HEK293T (cell line): ENCODE measurements at regions not wholly inside any gene's neighbourhood (a gene's known extent, or its start where the extent isn't known, plus 50 kb on each side); places are given as distances from the start of the nearest gene placed in this dataset.

Experiments
- ARNT ChIP-seq: fragments of 450-650 bp; IDR thresholded peaks from 2 replicates; pipeline ENCODE4 v1.6.1; 2017; ENCODE audit warnings: mild to moderate bottlenecking
- BHLHE40 ChIP-seq: fragments of 450-650 bp; IDR thresholded peaks from 2 replicates; pipeline ENCODE4 v1.6.1; 2016; ENCODE audit warnings: mild to moderate bottlenecking, moderate library complexity, borderline replicate concordance
- ELF4 ChIP-seq: fragments of 450-650 bp; IDR thresholded peaks from 2 replicates; pipeline ENCODE4 v1.6.1; 2017; ENCODE audit warnings: antibody characterized with exemption
- FOXA1 ChIP-seq: fragments of 450-650 bp; IDR thresholded peaks from 2 replicates; pipeline ENCODE4 v1.6.1; 2016; ENCODE audit warnings: mild to moderate bottlenecking
- FOXM1 ChIP-seq: fragments of 450-650 bp; IDR thresholded peaks from 2 replicates; pipeline ENCODE4 v1.6.1; 2017; ENCODE audit warnings: mild to moderate bottlenecking, borderline replicate concordance
- HDGF ChIP-seq: fragments of 450-650 bp; IDR thresholded peaks from 2 replicates; pipeline ENCODE4 v1.6.1; 2017; ENCODE audit warnings: antibody characterized with exemption, borderline replicate concordance
- L3MBTL2 ChIP-seq: fragments of 450-650 bp; conservative IDR thresholded peaks from 2 replicates; pipeline ENCODE4 v1.6.1; 2016; ENCODE audit warnings: mild to moderate bottlenecking
- PKNOX1 ChIP-seq: fragments of 450-650 bp; IDR thresholded peaks from 2 replicates; pipeline ENCODE4 v1.6.1; 2016
- SP1 ChIP-seq: fragments of 450-650 bp; IDR thresholded peaks from 2 replicates; pipeline ENCODE4 v1.6.1; 2017
- SUZ12 ChIP-seq: fragments of 450-650 bp; IDR thresholded peaks from 2 replicates; pipeline ENCODE4 v1.6.1; 2016; ENCODE audit warnings: mild to moderate bottlenecking

DNA sequence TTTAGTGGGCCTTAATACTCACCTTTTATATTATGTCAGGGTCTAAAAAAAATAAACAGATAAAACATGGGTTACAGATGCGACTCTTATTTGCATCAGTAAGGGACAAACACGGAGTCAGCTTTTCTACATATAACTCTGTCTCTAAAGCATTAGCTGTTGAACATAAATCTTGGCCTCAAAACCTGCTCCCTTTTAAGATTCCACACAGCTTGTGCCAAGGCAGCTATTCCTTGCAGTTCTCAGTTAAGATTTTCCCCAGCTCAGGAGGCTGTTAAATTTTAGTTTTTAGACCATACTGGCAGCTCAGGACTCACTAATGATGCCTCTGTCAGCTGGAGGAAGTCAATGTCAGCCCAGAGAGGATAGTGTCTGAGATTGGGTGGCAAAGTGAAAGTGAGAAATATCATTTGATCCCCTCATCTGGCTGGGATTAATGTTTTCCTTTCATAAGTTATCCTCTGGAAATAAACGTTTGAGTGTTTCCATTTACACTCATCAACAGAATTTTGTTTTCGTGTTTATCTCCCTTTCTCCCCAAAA, 287.5 kb downstream of the ELAVL2 start:
- TF ChIP-seq ELF4 (no peak), HDGF (no peak), SP1 (no peak), FOXA1 (no peak), FOXM1 (no peak), PKNOX1 (no peak), BHLHE40 (no peak), ARNT (no peak), L3MBTL2 (no peak), SUZ12 (no peak)
